ENCODE measurements at regions not wholly inside any gene's neighbourhood (a gene's known extent, or its start where the extent isn't known, plus 50 kb on each side); places are given as distances from the start of the nearest gene placed in this dataset.
"Not testable (repeated sequence)": the region's sequence is repeated elsewhere in the genome, so short reads cannot be mapped to it uniquely, and the experiment has no call there.

DNA sequence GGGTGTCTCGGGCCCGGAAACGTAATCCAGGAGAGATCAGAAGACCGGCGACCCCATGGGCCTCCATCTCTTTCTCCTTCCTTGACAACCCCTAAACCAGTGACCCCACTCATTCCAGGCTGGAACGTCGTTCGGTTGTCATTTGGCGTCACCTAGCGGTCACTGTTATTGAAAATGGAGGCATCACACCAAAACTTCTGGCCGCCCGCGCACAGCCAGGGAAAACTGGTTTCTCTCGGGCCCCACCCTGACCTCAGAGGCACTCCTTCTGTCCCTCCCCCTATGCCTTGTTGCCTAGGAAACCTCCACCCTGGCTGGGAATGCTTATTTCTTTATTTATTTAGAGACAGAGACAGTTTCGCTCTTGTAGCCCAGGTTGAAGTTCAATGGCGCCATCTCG is 2327.3 kb upstream of the TPTE start:
- DNase-seq (ENCODE audit: low read depth): not testable (repeated sequence)

DNA sequence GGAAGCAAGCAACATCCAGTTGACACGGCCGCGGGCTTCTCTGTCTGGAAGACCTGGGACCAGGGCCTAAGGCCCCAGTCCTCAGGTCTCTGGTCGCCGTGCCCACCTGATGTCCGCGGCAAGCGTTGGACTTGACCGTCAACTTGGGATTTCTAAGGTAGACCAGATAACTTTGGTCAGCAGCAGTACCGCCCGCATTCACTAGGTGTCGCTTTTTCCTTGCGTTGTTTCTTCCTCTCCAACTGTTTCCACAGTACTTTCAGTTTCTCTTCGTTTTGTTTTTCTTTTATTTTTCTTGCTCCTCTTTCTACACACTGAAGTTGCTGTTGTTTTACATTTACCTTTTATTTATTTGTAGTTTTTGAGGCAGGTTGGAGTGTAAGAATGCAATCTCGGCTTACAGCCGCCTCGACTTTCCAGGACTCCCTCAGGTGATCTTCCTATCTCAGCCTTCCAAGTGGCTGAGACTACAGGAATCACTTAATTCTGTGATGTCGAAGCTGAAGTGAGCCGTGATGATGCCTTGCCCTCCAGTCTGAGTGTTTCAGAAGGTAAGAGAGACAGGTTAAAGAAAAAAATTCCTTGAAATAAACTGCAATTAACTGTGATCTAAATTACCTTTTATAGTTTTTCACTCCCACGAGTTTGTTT is 2323.9 kb upstream of the TPTE start:
- DNase-seq (ENCODE audit: low read depth): not testable (repeated sequence)

DNA sequence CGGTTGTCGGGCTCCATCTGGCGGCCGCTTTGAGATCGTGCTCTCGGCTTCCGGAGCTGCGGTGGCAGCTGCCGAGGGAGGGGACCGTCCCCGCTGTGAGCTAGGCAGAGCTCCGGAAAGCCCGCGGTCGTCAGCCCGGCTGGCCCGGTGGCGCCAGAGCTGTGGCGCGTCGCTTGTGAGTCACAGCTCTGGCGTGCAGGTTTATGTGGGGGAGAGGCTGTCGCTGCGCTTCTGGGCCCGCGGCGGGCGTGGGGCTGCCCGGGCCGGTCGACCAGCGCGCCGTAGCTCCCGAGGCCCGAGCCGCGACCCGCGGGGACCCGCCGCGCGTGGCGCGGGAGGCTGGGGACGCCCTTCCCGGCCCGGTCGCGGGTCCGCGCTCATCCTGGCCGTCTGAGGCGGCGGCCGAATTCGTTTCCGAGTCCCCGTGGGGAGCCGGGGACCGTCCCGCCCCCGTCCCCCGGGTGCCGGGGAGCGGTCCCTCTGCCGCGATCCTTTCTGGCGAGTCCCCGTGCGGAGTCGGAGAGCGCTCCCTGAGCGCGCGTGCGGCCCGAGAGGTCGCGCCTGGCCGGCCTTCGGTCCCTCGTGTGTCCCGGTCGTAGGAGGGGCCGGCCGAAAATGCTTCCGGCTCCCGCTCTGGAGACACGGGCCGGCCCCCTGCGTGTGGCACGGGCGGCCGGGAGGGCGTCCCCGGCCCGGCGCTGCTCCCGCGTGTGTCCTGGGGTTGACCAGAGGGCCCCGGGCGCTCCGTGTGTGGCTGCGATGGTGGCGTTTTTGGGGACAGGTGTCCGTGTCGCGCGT is 2316.1 kb upstream of the TPTE start:
- not testable (repeated sequence) for DNase-seq (ENCODE audit: low read depth)

DNA sequence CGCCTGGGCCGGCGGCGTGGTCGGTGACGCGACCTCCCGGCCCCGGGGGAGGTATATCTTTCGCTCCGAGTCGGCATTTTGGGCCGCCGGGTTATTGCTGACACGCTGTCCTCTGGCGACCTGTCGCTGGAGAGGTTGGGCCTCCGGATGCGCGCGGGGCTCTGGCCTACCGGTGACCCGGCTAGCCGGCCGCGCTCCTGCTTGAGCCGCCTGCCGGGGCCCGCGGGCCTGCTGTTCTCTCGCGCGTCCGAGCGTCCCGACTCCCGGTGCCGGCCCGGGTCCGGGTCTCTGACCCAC is 2315.5 kb upstream of the TPTE start:
- DNase-seq (ENCODE audit: low read depth): not testable (repeated sequence)

DNA sequence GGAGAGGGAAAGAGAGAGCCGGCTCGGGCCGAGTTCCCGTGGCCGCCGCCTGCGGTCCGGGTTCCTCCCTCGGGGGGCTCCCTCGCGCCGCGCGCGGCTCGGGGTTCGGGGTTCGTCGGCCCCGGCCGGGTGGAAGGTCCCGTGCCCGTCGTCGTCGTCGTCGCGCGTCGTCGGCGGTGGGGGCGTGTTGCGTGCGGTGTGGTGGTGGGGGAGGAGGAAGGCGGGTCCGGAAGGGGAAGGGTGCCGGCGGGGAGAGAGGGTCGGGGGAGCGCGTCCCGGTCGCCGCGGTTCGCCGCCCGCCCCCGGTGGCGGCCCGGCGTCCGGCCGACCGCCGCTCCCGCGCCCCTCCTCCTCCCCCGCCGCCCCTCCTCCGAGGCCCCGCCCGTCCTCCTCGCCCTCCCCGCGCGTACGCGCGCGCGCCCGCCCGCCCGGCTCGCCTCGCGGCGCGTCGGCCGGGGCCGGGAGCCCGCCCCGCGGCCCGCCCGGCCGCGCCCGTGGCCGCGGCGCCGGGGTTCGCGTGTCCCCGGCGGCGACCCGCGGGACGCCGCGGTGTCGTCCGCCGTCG is 2308.3 kb upstream of the TPTE start:
- peak; percentile 72 for DNase-seq (ENCODE audit: low read depth)

DNA sequence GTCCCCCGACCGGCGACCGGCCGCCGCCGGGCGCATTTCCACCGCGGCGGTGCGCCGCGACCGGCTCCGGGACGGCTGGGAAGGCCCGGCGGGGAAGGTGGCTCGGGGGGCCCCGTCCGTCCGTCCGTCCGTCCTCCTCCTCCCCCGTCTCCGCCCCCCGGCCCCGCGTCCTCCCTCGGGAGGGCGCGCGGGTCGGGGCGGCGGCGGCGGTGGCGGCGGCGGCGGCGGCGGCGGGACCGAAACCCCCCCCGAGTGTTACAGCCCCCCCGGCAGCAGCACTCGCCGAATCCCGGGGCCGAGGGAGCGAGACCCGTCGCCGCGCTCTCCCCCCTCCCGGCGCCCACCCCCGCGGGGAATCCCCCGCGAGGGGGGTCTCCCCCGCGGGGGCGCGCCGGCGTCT is 2306.8 kb upstream of the TPTE start:
- not testable (repeated sequence) for DNase-seq (ENCODE audit: low read depth)

DNA sequence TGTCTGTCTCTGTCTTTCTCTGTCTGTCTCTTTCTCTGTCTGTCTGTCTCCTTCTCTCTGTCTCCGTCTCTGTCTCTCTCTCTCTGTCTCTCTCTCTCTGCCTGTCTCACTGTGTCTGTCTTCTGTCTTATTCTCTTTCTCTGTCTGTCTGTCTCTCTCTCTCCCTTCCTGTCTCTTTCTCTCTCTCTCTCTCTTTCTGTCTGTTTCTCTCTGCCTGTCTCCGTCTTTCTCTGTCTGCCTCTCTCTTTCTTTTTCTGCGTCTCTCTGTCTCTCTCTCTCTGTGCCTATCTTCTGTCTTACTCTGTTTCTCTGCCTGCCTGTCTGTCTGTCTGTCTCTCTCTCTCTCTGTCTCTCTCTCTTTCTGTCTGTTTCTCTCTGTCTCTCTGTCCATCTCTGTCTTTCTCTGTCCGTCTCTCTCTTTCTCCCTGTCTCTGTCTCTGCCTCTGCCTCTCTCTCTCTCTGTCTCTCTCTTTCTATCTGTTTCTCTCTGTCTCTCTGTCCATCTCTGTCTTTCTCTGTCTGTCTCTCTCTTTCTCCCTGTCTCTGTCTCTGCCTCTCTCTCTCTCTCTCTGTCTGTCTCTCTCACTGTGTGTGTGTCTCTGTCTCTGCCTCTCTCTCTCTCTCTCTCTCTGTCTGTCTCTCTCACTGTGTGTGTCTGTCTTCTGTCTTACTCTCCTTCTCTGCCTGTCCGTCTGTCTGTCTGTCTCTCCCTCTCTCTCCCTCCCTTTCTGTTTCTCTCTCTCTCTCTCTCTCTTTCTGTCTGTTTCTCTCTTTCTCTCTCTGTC is 2291.8 kb upstream of the TPTE start:
- not testable (repeated sequence) for DNase-seq (ENCODE audit: low read depth)

DNA sequence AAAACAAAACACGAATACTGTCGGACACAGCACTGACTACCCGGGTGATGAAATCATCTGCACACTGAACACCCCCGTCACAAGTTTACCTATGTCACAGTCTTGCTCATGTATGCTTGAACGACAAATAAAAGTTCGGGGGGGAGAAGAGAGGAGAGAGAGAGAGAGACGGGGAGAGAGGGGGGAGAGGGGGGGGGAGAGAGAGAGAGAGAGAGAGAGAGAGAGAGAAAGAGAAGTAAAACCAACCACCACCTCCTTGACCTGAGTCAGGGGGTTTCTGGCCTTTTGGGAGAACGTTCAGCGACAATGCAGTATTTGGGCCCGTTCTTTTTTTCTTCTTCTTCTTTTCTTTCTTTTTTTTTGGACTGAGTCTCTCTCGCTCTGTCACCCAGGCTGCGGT is 2290.1 kb upstream of the TPTE start:
- DNase-seq (ENCODE audit: low read depth): not testable (repeated sequence)

DNA sequence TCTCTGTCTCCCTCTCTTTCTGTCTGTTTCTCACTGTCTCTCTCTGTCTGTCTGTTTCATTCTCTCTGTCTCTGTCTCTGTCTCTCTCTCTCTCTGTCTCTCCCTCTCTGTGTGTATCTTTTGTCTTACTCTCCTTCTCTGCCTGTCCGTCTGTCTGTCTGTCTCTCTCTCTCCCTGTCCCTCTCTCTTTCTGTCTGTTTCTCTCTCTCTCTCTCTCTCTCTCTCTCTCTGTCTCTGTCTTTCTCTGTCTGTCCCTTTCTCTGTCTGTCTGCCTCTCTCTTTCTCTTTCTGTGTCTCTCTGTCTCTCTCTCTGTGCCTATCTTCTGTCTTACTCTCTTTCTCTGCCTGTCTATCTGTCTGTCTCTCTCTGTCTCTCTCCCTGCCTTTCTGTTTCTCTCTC is 2288.4 kb upstream of the TPTE start:
- not testable (repeated sequence) for DNase-seq (ENCODE audit: low read depth)

DNA sequence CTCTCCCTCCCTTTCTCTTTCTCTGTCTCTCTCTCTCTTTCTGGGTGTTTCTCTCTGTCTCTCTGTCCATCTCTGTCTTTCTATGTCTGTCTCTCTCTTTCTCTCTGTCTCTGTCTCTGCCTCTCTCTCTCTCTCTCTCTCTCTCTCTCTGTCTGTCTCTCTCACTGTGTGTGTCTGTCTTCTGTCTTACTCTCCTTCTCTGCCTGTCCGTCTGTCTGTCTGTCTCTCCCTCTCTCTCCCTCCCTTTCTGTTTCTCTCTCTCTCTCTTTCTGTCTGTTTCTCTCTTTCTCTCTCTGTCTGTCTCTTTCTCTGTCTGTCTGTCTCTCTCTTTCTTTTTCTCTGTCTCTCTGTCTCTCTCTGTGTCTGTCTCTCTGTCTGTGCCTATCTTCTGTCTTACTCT is 2287.3 kb upstream of the TPTE start:
- DNase-seq (ENCODE audit: low read depth): not testable (repeated sequence)

DNA sequence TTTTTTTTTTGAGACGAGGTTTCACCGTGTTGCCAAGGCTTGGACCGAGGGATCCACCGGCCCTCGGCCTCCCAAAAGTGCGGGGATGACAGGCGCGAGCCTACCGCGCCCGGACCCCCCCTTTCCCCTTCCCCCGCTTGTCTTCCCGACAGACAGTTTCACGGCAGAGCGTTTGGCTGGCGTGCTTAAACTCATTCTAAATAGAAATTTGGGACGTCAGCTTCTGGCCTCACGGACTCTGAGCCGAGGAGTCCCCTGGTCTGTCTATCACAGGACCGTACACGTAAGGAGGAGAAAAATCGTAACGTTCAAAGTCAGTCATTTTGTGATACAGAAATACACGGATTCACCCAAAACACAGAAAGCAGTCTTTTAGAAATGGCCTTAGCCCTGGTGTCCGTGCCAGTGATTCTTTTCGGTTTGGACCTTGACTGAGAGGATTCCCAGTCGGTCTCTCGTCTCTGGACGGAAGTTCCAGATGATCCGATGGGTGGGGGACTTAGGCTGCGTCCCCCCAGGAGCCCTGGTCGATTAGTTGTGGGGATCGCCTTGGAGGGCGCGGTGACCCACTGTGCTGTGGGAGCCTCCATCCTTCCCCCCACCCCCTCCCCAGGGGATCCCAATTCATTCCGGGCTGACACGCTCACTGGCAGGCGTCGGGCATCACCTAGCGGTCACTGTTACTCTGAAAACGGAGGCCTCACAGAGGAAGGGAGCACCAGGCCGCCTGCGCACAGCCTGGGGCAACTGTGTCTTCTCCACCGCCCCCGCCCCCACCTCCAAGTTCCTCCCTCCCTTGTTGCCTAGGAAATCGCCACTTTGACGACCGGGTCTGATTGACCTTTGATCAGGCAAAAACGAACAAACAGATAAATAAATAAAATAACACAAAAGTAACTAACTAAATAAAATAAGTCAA is 2276.4 kb upstream of the TPTE start:
- DNase-seq (ENCODE audit: low read depth): not testable (repeated sequence)

DNA sequence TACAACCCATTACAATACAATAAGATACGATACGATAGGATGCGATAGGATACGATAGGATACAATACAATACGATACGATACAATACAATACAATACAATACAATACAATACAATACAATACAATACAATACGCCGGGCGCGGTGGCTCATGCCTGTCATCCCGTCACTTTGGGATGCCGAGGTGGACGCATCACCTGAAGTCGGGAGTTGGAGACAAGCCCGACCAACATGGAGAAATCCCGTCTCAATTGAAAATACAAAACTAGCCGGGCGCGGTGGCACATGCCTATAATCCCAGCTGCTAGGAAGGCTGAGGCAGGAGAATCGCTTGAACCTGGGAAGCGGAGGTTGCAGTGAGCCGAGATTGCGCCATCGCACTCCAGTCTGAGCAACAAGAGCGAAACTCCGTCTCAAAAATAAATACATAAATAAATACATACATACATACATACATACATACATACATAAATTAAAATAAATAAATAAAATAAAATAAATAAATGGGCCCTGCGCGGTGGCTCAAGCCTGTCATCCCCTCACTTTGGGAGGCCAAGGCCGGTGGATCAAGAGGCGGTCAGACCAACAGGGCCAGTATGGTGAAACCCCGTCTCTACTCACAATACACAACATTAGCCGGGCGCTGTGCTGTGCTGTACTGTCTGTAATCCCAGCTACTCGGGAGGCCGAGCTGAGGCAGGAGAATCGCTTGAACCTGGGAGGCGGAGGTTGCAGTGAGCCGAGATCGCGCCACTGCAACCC is 2275.6 kb upstream of the TPTE start:
- not testable (repeated sequence) for DNase-seq (ENCODE audit: low read depth)

DNA sequence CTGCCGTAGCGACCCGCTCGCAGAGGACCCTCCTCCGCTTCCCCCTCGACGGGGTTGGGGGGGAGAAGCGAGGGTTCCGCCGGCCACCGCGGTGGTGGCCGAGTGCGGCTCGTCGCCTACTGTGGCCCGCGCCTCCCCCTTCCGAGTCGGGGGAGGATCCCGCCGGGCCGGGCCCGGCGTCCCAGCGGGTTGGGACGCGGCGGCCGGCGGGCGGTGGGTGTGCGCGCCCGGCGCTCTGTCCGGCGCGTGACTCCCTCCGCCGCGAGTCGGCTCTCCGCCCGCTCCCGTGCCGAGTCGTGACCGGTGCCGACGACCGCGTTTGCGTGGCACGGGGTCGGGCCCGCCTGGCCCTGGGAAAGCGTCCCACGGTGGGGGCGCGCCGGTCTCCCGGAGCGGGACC is 2269.7 kb upstream of the TPTE start:
- not testable (repeated sequence) for DNase-seq (ENCODE audit: low read depth)

DNA sequence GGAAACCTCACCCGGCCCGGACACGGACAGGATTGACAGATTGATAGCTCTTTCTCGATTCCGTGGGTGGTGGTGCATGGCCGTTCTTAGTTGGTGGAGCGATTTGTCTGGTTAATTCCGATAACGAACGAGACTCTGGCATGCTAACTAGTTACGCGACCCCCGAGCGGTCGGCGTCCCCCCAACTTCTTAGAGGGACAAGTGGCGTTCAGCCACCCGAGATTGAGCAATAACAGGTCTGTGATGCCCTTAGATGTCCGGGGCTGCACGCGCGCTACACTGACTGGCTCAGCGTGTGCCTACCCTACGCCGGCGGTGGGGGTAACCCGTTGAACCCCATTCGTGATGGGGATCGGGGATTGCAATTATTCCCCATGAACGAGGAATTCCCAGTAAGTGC is 2266.3 kb upstream of the TPTE start:
- DNase-seq (ENCODE audit: low read depth): not testable (repeated sequence)

DNA sequence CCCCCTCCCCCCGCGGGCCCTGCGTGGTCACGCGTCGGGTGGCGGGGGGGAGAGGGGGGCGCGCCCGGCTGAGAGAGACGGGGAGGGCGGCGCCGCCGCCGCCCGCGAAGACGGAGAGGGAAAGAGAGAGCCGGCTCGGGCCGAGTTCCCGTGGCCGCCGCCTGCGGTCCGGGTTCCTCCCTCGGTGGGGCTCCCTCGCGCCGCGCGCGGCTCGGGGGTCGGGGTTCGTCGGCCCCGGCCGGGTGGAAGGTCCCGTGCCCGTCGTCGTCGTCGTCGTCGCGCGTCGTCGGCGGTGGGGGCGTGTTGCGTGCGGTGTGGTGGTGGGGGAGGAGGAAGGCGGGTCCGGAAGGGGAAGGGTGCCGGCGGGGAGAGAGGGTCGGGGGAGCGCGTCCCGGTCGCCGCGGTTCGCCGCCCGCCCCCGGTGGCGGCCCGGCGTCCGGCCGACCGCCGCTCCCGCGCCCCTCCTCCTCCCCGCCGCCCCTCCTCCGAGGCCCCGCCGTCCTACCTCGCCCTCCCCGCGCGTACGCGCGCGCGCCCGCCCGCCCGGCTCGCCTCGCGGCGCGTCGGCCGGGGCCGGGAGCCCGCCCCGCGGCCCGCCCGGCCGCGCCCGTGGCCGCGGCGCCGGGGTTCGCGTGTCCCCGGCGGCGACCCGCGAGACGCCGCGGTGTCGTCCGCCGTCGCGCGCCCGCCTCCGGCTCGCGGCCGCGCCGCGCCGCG is 2264.1 kb upstream of the TPTE start:
- not testable (repeated sequence) for DNase-seq (ENCODE audit: low read depth)

DNA sequence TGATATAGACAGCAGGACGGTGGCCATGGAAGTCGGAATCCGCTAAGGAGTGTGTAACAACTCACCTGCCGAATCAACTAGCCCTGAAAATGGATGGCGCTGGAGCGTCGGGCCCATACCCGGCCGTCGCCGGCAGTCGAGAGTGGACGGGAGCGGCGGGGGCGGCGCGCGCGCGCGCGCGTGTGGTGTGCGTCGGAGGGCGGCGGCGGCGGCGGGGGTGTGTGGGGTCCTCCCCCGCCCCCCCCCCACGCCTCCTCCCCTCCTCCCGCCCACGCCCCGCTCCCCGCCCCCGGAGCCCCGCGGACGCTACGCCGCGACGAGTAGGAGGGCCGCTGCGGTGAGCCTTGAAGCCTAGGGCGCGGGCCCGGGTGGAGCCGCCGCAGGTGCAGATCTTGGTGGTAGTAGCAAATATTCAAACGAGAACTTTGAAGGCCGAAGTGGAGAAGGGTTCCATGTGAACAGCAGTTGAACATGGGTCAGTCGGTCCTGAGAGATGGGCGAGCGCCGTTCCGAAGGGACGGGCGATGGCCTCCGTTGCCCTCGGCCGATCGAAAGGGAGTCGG is 2261.2 kb upstream of the TPTE start:
- not testable (repeated sequence) for DNase-seq (ENCODE audit: low read depth)
